WTC11 (cell line): ENCODE measurements at regions not wholly inside any gene's neighbourhood (a gene's known extent, or its start where the extent isn't known, plus 50 kb on each side); places are given as distances from the start of the nearest gene placed in this dataset.

Experiments
- ATAC-seq: fragments of 200-7000 bp; cut with Tn5 transposase; 2 replicates; pipeline ENCODE4 v1.10.0; 2021; ENCODE audit warnings: mild to moderate bottlenecking, moderate library complexity
- CTCF ChIA-PET: fragments of 300-600 bp; sonication (Branson Sonifier 250); formaldehyde crosslinking; loops from one replicate; lab custom pipeline; 2021; ENCODE audit warnings: antibody characterized with exemption; lab: Charles Lee
- POLR2A ChIA-PET: fragments of 350-600 bp; sonication (Branson Sonifier 250); formaldehyde crosslinking; loops from one replicate; lab custom pipeline; 2021; ENCODE audit warnings: antibody characterized with exemption; lab: Charles Lee
- DNase-seq: peaks from one replicate; pipeline ENCODE4 v3.0.0; 2021; ENCODE audit warnings: low spot score
- H3K27ac Mint-ChIP-seq: 2 replicates; pipeline ENCODE4 v1.8.0; 2021; ENCODE audit warnings: mixed read lengths
- H3K27me3 Mint-ChIP-seq: 2 replicates; pipeline ENCODE4 v1.8.0; 2021; ENCODE audit warnings: low read depth, mild to moderate bottlenecking, moderate library complexity, mixed read lengths
- H3K36me3 Mint-ChIP-seq: 2 replicates; pipeline ENCODE4 v1.8.0; 2021; ENCODE audit warnings: mixed read lengths
- H3K4me1 Mint-ChIP-seq: 2 replicates; pipeline ENCODE4 v1.8.0; 2022; ENCODE audit warnings: mixed read lengths
- H3K4me3 Mint-ChIP-seq: 2 replicates; pipeline ENCODE4 v1.8.0; 2021; ENCODE audit warnings: mild to moderate bottlenecking, moderate library complexity, mixed read lengths
- H3K9me3 Mint-ChIP-seq: 2 replicates; pipeline ENCODE4 v1.8.0; 2021; ENCODE audit warnings: mixed read lengths
- ARID4B ChIP-seq: sonication (generic); formaldehyde crosslinking; IDR thresholded peaks from 2 replicates; pipeline ENCODE4 v1.8.0; 2023; ENCODE audit warnings: missing genetic modification reagents, mild to moderate bottlenecking, borderline replicate concordance
- ATF6 ChIP-seq: sonication (generic); formaldehyde crosslinking; IDR thresholded peaks from 2 replicates; pipeline ENCODE4 v1.8.1; 2023; ENCODE audit warnings: mild to moderate bottlenecking, missing genetic modification reagents
- CBFB ChIP-seq: sonication (generic); formaldehyde crosslinking; IDR thresholded peaks from 2 replicates; pipeline ENCODE4 v1.8.1; 2022; ENCODE audit warnings: mild to moderate bottlenecking, low read depth, missing genetic modification reagents
- E2F5 ChIP-seq: sonication (generic); formaldehyde crosslinking; IDR thresholded peaks from 2 replicates; pipeline ENCODE4 v1.8.1; 2022; ENCODE audit warnings: mild to moderate bottlenecking, moderate library complexity, missing genetic modification reagents
- GTF2I ChIP-seq: fragments of 250-450 bp; sonication (Bioruptor Pico); conservative IDR thresholded peaks from 2 replicates; pipeline ENCODE4 v1.4.0; 2021; ENCODE audit warnings: mild to moderate bottlenecking
- IRF2 ChIP-seq: sonication (generic); formaldehyde crosslinking; IDR thresholded peaks from 2 replicates; pipeline ENCODE4 v1.8.0; 2022; ENCODE audit warnings: low read depth, missing genetic modification reagents, borderline replicate concordance
- MAX ChIP-seq: sonication (generic); formaldehyde crosslinking; IDR thresholded peaks from 2 replicates; pipeline ENCODE4 v1.8.0; 2022; ENCODE audit warnings: mild to moderate bottlenecking, missing genetic modification reagents
- MYBL2 ChIP-seq: sonication (generic); formaldehyde crosslinking; IDR thresholded peaks from 2 replicates; pipeline ENCODE4 v1.8.1; 2023; ENCODE audit warnings: mild to moderate bottlenecking, moderate library complexity, missing genetic modification reagents
- NFYB ChIP-seq: sonication (generic); formaldehyde crosslinking; conservative IDR thresholded peaks from 2 replicates; pipeline ENCODE4 v1.8.0; 2022; ENCODE audit warnings: low read depth, missing genetic modification reagents
- SMAD3 ChIP-seq: sonication (generic); formaldehyde crosslinking; IDR thresholded peaks from 2 replicates; pipeline ENCODE4 v1.8.0; 2022; ENCODE audit warnings: missing genetic modification reagents, mild to moderate bottlenecking, borderline replicate concordance
- USF2 ChIP-seq: sonication (generic); formaldehyde crosslinking; IDR thresholded peaks from 2 replicates; pipeline ENCODE4 v1.8.1; 2023; ENCODE audit warnings: mild to moderate bottlenecking, missing genetic modification reagents, moderate library complexity
- ZBTB43 ChIP-seq: sonication (generic); formaldehyde crosslinking; IDR thresholded peaks from 2 replicates; pipeline ENCODE4 v1.8.1; 2023; ENCODE audit warnings: mild to moderate bottlenecking, missing genetic modification reagents
- ZNF219 ChIP-seq: sonication (generic); formaldehyde crosslinking; IDR thresholded peaks from 2 replicates; pipeline ENCODE4 v1.8.0; 2023; ENCODE audit warnings: missing genetic modification reagents, mild to moderate bottlenecking, borderline replicate concordance
- ZNF263 ChIP-seq: sonication (generic); formaldehyde crosslinking; IDR thresholded peaks from 2 replicates; pipeline ENCODE4 v1.8.1; 2022; ENCODE audit warnings: low read depth, mild to moderate bottlenecking, moderate library complexity, missing genetic modification reagents
- ZNF317 ChIP-seq: sonication (generic); formaldehyde crosslinking; IDR thresholded peaks from 2 replicates; pipeline ENCODE4 v1.8.1; 2023; ENCODE audit warnings: low read depth, mild to moderate bottlenecking, moderate library complexity, missing genetic modification reagents, borderline replicate concordance
- ZNF396 ChIP-seq: fragments of 250-450 bp; sonication (Bioruptor Pico); IDR thresholded peaks from 2 replicates; pipeline ENCODE4 v1.8.0; 2021; ENCODE audit warnings: mild to moderate bottlenecking, moderate library complexity, borderline replicate concordance
- ZNF425 ChIP-seq: fragments of 250-450 bp; sonication (Bioruptor Pico); conservative IDR thresholded peaks from 2 replicates; pipeline ENCODE4 v1.9.0; 2021; ENCODE audit warnings: mild to moderate bottlenecking

- no peak for TF ChIP-seq ARID4B (CRISPR knock-in tag)
- TF ChIP-seq ZNF219 (CRISPR knock-in tag): no peak
- no peak for TF ChIP-seq MYBL2 (CRISPR knock-in tag)
- TF ChIP-seq MAX (CRISPR knock-in tag): no peak
Observed at GRCh38 chr5:38666668-38667498, 110.4 kb upstream of the LIFR start (continued).

GRCh38 chr5:38667499-38667776, 111.0 kb upstream of the LIFR start:
- H3K4me1 Mint-ChIP-seq: no peaks in the 10 kb centered on the region
- ChIA-PET CTCF (interaction anchor here (3.2 kb wide), 1 partner anchor 226 kb away, joined by 26 read pairs; no protein-coding TSS in a partner anchor), POLR2A (no interaction called here)
- no peaks in the 10 kb centered on the region for H3K36me3 Mint-ChIP-seq
- H3K27me3 Mint-ChIP-seq: no peaks in the 10 kb centered on the region
- no peak overlapping the region for H3K4me3 Mint-ChIP-seq
- no peak for ATAC-seq
- no peak for TF ChIP-seq ZBTB43
- TF ChIP-seq E2F5 (CRISPR knock-in tag): no peak
- TF ChIP-seq ATF6 (CRISPR knock-in tag): no peak
- no peak for TF ChIP-seq IRF2 (CRISPR knock-in tag)
- no peak for TF ChIP-seq ZNF263 (CRISPR knock-in tag)
- H3K27ac Mint-ChIP-seq: no peak overlapping the region
- H3K9me3 Mint-ChIP-seq: no peaks in the 10 kb centered on the region
- no peak for DNase-seq

- no peak for ATAC-seq
- TF ChIP-seq ZNF396 (CRISPR knock-in tag) (no peak), NFYB (CRISPR knock-in tag) (no peak), USF2 (no peak), ZBTB43 (no peak), MAX (CRISPR knock-in tag) (no peak), SMAD3 (CRISPR knock-in tag) (no peak), ZNF317 (CRISPR knock-in tag) (no peak), ZNF425 (no peak), GTF2I (CRISPR knock-in tag) (no peak), CBFB (CRISPR knock-in tag) (no peak)
Observed at GRCh38 chr5:38669361-38669880, 113.0 kb upstream of the LIFR start.

More at GRCh38 chr5:38669361-38669880, 113.0 kb upstream of the LIFR start:
- DNase-seq: no peak
- Mint-ChIP-seq H3K4me1 (no peaks in the 10 kb centered on the region), H3K36me3 (no peaks in the 10 kb centered on the region), H3K27me3 (no peaks in the 10 kb centered on the region), H3K4me3 (no peak overlapping the region), H3K27ac (no peak overlapping the region), H3K9me3 (no peaks in the 10 kb centered on the region)
- CTCF ChIA-PET: interaction anchor here (1.0 to 1.6 kb wide), 2 partner anchors 82 to 228 kb away, joined by 3 to 8 read pairs; no protein-coding TSS in a partner anchor
- POLR2A ChIA-PET: no interaction called here
